HG02678 (cell line): ENCODE measurements at regions not wholly inside any gene's neighbourhood (a gene's known extent, or its start where the extent isn't known, plus 50 kb on each side); places are given as distances from the start of the nearest gene placed in this dataset.
A peak's percentile ranks its signal among the peaks of the same experiment; 100 is the strongest.

Experiments
- ATAC-seq: cut with Tn5 transposase; IDR thresholded peaks from one replicate; pipeline ENCODE4 v1.9.1; 2021; ENCODE audit warnings: mild to moderate bottlenecking, moderate library complexity; ENCODE audit not compliant: unreplicated experiment

DNA sequence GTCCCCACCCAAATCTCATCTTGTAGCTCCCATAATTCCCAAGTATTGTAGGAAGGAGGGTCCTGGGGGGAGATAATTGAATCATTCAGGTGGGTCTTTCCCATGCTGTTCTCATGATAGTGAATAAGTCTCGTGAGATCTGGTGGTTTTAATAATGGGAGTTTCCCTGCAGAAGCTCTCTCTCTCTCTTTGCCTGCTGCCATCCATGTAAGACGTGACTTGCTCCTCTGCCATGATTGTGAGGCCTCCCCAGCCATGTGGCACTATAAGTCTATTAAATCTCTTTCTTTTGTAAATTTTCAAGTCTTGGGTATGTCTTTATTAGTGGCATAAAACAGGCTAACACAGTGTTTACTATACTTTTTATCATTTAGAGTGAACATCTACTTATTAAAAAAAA lies 338.8 kb downstream of the ANKRD7 start:
- no peak for ATAC-seq

DNA sequence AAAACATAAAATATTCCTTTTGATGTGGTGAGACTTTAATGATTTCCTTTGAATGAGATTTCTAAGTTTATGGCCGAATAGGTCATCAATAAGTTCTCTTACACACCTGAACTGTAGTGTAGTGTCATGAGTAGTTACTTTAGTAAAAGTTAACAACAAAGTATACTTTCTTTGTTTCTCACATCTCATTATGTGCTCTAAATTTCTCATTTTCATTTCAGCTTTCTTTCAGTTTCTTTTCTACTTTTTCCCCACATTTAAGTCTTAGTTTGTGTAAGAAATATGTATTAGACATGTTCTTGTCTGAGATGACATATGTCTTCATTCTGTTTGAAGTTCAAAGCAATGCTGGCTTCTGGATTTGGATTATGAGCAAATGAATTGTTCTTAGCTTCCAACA lies 348.1 kb downstream of the ANKRD7 start:
- no peak for ATAC-seq

DNA sequence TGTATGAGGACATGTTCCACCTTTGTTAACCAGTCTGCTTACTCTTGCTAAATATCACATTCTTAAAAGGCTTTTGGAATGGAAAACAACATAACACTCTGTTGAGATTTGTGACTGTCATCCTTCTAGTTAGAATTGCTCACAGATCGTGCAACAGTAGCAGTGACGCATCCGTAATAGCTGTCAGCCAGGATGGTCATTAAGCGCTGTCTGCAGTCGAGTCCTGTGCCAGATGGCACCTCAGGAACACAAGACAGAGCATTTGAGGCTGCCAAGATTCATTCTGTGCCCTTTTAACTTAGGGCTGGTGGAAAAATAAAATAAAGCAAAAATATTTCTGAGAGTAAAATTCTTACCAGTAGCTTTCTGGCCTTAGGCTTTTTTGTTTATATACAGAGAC lies 348.6 kb downstream of the ANKRD7 start:
- no peak for ATAC-seq

DNA sequence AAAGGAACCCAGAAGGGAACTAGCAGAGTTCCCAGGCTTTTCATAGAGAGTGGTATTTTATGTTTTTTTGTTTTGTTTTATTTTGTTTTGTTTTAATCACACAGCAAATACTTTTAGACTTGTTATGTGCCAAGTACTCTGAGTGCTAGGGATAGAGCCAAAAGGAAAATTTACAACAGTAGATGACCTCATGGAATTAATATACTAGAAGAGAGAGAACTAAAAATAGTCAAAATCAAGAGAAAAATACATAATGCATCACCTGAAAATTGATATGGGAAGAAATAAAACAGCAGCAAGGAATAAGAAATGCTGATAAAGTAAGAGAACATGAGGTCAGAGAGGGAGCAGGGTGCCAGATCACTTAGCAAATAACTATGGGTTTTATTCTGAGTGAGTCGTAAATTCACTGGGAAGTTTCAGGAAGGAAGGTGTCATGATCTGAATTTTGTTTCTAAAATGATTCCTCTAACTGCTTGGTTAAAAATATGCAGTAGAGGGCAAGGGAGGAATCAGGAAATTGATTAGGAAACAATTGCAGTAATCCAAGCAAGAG lies 351.0 kb downstream of the ANKRD7 start:
- no peak for ATAC-seq

GRCh38 chr7:118580743-118581382 lies 356.4 kb downstream of the ANKRD7 start:
- no peak for ATAC-seq

GRCh38 chr7:118583641-118584040 lies 359.1 kb downstream of the ANKRD7 start:
- ATAC-seq = no peak

GRCh38 chr7:118586248-118586647 lies 361.7 kb downstream of the ANKRD7 start:
- no peak for ATAC-seq

DNA sequence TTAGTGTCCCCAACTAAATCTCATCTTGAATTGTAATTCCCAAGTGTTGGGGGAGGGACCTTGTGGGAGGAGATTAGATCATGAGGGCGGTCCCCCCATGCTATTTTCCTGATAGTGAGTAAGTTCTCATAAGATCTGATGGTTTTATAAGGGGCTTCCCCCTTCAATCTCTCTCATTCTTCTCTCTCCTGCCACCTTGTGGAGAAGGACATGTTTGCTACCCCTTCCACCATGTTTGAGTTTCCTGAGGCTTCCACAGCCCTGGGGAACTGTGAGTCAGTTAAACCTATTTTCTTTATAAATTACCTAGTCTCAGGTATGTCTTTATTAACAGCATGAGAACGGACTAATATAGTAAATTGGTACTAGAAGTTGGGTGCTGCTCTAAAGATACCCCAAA lies 365.6 kb downstream of the ANKRD7 start:
- ATAC-seq = peak; percentile 75

GRCh38 chr7:118602090-118602489 lies 377.6 kb downstream of the ANKRD7 start:
- no peak for ATAC-seq

DNA sequence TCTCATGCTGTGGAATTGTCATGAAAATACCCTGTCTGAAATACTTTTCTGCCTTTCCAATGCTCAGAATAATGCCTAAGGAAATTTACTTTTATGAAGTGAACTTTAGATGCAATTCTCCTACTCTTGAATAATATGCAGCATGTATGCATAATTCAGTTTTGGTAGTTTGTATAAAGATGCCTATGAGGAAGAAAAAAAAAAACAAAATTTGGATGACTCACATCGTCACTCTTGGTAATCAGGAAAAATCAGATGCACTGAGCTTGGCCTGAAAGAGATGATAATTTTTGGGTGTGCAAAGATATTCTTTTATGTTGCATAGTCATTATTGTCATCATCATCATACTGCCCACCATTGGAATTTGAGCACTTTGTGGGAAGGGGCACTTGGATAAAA lies 382.1 kb downstream of the ANKRD7 start:
- no peak for ATAC-seq

DNA sequence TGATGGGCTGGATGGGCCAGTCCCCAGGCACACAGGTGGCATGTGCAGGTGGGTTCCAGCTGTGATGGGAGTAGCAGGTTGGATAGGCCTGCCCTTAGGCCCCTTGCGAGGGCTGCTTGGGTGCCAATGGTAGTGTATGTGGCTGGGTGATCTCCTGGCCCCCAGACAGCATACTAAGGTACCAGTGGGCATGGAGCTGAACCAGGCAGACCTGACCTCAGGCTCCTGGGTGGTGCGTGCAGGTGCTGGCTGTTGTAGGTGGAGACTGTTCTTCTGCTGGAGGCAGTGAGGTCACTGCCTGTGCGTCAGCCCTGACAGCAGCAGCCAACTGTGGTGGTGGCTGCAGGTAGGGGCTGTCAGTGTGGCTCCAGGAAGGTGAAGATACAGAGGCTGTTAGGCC lies 384.7 kb downstream of the ANKRD7 start:
- no peak for ATAC-seq

DNA sequence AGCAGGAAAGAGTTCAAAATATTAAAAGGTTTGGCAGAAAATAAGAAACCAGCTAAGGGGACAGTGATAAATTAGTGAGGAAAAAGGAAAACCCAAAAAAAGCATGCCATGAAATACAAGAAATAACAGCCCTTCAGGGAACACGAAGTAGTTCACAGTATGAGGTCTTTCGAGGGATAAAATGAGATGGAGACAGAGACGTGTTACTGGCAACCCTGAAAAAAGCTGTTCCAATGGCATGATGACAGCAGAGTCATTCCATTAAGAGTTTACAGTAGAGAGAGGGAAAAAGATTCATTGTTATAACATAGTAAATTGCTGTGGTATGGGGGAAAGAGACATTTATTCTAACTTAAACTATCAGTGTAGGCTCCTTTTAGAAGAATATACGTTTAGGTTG lies 391.2 kb downstream of the ANKRD7 start:
- ATAC-seq = no peak

GRCh38 chr7:118621810-118622360 lies 397.4 kb downstream of the ANKRD7 start:
- no peak for ATAC-seq

DNA sequence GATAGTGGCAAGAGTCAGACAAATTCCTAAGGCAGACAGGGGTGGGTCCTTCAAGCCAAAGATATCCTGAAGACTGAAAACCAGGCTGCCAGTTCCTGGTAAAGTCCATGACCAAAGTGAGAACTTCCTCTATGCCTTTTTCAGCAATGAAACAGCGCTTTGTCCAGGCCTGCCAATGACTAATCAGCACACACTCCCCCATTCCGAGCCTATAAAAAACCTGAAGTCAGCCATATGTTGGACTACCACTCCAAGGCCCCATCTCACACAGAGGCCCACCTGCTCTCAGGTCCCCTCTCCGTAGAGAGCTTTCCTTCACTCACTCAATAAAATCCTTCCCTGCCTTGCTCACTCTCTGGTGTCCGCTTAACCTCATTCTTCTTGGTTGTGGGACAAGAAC lies 402.2 kb downstream of the ANKRD7 start:
- ATAC-seq = no peak

- ATAC-seq = no peak
Measured at GRCh38 chr7:118627467-118627866, 403.0 kb downstream of the ANKRD7 start.

DNA sequence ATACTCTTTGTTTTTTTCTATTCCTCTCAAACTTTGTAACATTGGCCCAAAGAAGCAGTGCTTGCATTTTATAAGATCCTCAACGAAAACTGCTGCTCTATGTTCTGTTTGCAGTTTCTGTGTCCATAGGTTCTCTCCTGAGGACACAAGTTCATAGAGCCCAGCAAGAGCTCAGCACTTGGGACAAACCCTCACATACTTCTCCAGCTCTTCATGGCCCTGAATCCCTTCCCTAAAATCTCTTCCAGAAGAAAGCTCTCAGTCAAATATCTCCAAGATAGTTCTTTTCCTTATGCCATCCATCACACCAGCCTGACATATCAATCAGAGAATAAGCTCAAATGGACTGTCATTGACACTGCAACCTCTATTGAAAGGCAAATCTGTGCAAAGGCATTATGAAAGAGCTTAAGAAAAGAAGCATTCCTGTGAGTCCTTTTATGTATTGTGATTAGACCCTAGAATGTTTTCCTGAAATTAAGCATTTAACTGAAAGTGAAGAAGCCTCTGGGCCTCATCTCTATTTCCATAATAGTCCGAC lies 405.5 kb downstream of the ANKRD7 start:
- ATAC-seq = no peak

DNA sequence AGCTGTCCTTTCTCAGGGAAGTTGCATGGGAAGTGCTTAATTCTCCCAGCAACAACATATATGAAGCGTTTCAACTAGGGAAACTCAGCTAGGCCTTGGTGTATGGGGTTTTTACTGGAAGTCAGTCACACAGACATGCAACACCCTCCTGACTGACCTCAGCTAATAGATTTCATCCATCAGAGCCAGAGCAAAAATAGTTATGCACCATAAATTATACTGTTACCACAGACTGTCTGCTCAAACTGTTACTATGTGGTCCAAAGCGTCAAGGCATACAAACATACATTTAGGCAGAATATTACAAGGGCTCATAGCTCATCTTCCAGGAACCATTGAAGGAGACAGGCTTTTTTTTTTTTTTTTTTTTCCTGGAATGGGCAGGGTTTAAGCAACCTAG lies 417.9 kb downstream of the ANKRD7 start:
- no peak for ATAC-seq

- no peak for ATAC-seq
Measured at GRCh38 chr7:118644346-118644745, 419.8 kb downstream of the ANKRD7 start.

DNA sequence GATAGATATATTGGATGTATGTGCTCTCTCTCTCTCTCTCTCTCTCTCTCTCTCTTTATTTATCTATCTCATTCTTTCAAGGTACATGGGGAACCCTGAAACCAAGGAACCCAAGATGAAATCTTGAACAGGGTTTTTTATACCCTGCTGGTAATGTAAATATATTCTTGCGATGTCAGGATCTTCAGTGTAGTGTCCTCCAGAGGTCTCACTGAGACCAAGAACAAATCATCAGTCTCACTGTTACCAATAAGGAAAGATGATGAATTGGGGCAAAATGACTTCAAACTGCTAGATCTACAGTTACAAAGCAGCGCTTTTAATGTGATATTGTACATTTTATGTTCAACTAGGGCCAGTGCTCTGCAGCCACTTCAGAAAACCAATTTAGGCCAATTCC lies 423.5 kb downstream of the ANKRD7 start:
- no peak for ATAC-seq

GRCh38 chr7:118657391-118658005 lies 433.0 kb downstream of the ANKRD7 start:
- ATAC-seq = peak; percentile 84

DNA sequence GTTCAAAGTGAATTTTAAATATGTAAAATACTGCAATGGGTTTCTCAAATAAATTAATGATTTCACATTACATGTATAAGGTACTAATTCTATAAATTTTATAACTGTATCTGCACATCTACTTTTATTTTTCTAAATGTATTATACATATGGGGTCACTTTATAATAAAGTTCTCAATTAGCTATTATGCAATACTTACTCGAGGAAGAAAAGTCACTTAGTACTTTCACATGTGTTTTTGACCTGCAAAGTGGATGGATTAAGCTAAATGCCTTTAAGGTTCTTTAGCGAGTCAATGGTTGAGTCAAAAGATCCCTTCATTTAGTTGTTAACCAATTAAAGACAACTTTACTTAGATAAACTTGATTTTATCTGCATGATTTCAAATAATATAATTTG lies 437.8 kb downstream of the ANKRD7 start:
- no peak for ATAC-seq

DNA sequence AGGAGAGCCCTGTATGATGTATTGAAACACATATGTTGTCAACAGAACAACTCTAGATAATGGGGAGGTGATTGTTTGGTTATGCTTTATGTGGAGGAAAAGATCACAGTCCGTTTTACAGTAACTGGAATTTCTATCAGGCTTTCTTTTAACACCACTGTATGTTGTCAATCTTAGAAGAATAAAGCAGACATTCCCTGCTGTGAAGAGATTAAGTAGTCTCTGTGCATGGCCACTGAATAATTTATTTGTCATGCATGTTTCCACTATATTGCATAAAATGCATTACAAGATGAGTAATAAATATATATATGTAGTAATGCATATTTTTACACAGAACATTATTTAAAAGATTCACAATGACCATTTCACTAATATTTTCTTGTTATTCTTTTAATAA lies 440.0 kb downstream of the ANKRD7 start:
- ATAC-seq = no peak
